ENCODE measurements at regions not wholly inside any gene's neighbourhood (a gene's known extent, or its start where the extent isn't known, plus 50 kb on each side); places are given as distances from the start of the nearest gene placed in this dataset.

DNA sequence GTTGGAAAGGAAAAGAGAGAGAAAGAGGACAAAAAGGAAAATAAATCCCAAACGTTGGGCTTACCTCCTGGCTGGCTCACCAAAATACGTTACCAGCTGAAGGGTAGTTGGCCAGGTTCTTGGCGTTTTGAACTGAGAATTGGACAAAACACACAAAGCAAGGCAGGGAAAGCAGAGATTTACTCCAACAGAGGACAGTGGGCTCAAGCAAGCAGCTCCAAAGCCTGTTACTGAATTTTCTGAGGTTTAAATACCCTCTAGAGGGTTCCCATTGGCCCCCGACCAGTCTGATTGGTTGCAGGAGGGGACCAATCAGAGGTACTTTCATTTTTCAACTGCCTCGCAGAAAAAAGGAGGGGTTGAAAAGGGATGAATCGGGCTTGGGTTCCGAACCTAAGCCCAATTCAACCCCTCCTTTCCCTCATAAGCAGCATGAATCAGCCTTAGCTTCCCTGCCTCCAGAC is 55.6 kb upstream of the ALOX12 start:
- TF ChIP-seq, protein P1, sequence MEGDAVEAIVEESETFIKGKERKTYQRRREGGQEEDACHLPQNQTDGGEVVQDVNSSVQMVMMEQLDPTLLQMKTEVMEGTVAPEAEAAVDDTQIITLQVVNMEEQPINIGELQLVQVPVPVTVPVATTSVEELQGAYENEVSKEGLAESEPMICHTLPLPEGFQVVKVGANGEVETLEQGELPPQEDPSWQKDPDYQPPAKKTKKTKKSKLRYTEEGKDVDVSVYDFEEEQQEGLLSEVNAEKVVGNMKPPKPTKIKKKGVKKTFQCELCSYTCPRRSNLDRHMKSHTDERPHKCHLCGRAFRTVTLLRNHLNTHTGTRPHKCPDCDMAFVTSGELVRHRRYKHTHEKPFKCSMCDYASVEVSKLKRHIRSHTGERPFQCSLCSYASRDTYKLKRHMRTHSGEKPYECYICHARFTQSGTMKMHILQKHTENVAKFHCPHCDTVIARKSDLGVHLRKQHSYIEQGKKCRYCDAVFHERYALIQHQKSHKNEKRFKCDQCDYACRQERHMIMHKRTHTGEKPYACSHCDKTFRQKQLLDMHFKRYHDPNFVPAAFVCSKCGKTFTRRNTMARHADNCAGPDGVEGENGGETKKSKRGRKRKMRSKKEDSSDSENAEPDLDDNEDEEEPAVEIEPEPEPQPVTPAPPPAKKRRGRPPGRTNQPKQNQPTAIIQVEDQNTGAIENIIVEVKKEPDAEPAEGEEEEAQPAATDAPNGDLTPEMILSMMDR (IDR thresholded peaks at IDR 0.05; ENCODE audit: low read depth, low read length), result no peak
- TF ChIP-seq POLR2A (IDR thresholded peaks at IDR 0.05; ENCODE audit: extremely low read depth, insufficient read length), result no peak
- TF ChIP-seq MAX (IDR thresholded peaks at IDR 0.05; ENCODE audit: low read depth, low read length), result no peak
- TF ChIP-seq MYC (IDR thresholded peaks at IDR 0.05; ENCODE audit: low read depth, low read length), result no peak
